ENCODE measurements at regions not wholly inside any gene's neighbourhood (a gene's known extent, or its start where the extent isn't known, plus 50 kb on each side); places are given as distances from the start of the nearest gene placed in this dataset.

DNA sequence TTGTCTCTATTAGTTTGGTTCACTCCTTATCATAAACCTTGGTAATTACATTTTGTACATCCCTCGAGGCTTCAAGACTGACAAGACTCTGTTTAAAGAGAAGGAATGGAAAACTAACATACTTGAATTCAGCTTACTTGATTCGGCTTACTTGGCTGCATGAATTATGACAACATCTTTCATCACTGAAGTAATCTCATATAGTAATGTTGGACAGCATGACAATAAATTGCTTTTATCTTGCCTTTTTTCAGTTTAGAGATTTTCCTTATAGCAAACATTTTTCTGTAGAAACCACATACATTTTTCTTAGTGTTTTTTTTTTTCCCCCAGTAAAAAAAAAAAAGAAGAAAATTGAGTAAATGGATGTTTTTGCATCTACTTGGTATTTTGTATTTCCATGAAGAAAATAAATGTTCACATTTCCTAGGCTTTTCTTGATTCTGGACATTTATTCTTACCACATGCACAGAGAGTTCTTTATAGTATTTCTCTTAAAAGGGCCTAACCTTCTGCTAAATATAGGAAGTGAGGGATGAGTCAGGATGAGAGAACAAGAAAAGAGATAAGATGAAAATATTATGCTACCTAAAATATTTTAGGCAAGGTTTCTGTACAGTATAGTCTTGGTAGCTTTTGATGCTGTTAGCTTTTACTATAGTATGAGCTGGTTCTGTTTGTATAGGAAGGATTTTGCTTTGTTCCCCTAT, 101.0 kb upstream of the HDGFL1 start:
- 76 to 78% methylated on average over 2 of the region's 2 CpGs for WGBS, 2 donors
- no peaks in the 10 kb centered on the region for H3K36me3 ChIP-seq
- TF ChIP-seq POLR2AphosphoS5 (IDR thresholded peaks at IDR 0.05): no peak
- TF ChIP-seq, protein P1, sequence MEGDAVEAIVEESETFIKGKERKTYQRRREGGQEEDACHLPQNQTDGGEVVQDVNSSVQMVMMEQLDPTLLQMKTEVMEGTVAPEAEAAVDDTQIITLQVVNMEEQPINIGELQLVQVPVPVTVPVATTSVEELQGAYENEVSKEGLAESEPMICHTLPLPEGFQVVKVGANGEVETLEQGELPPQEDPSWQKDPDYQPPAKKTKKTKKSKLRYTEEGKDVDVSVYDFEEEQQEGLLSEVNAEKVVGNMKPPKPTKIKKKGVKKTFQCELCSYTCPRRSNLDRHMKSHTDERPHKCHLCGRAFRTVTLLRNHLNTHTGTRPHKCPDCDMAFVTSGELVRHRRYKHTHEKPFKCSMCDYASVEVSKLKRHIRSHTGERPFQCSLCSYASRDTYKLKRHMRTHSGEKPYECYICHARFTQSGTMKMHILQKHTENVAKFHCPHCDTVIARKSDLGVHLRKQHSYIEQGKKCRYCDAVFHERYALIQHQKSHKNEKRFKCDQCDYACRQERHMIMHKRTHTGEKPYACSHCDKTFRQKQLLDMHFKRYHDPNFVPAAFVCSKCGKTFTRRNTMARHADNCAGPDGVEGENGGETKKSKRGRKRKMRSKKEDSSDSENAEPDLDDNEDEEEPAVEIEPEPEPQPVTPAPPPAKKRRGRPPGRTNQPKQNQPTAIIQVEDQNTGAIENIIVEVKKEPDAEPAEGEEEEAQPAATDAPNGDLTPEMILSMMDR (IDR thresholded peaks at IDR 0.05): no peak
- no peak for TF ChIP-seq EP300 (IDR thresholded peaks at IDR 0.05)
- no peak for TF ChIP-seq POLR2A (IDR thresholded peaks at IDR 0.05)

DNA sequence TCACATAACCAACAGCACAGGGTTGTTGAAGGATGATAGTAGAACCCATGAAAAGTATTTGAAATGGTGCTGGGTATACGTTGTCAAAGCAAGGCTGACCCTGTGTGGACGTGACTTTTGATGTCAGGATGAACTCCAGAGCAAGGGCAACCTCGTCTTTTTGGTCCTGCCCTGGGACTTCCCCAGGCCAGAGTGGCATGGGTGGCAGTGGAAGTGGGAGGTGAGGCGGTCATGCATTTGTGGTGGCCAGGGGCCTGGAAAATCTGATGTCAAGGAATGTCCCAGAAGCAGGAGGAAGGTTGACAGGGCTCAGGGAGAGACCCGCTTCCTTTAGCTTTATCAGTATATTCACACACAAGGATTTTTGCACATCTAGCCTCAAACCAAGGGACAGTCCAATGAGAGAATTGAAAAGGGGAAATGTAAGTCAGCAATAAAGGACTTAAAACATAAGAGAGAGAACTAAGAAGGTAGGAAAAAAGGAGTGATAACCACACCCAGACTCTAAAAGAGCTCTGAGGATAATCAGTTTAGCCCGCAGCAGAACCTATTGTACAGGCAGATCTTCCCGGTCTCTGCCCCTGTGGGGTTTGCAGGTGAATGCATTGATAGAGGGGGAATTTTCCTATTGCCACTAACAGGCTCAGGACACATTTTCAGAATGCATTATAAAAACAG, 98.8 kb upstream of the HDGFL1 start:
- peaks cover 0 to 19% (median 17%) of the 10 kb centered on the region in 4 donors for H3K4me1 ChIP-seq
- H3K36me3 ChIP-seq: no peaks in the 10 kb centered on the region
- no peak for TF ChIP-seq POLR2A (IDR thresholded peaks at IDR 0.05)
- no peak for TF ChIP-seq POLR2AphosphoS5 (IDR thresholded peaks at IDR 0.05)
- TF ChIP-seq, protein P1 (IDR thresholded peaks at IDR 0.05): no peak
- TF ChIP-seq EP300 (IDR thresholded peaks at IDR 0.05): no peak
- no peaks in the 10 kb centered on the region for H3K9me3 ChIP-seq
- H3K27me3 ChIP-seq: no peaks in the 10 kb centered on the region
- WGBS, 2 donors: 57 to 71% methylated on average over 7 of the region's 7 CpGs
- no peak overlapping the region for H3K4me3 ChIP-seq
- intact Hi-C loops (cut with DNase I): no loop called here
- DNase-seq: no peak
- peak overlapping the region in 3 of 4 donors; percentile 14 to 42 (median 29) for H3K27ac ChIP-seq

More for the DNA sequence above, 101.0 kb upstream of the HDGFL1 start:
- no peak overlapping the region for H3K27ac ChIP-seq
- no peaks in the 10 kb centered on the region for H3K27me3 ChIP-seq
- H3K4me1 ChIP-seq: peaks cover 0 to 19% (median 17%) of the 10 kb centered on the region in 4 donors
- no peaks in the 10 kb centered on the region for H3K9me3 ChIP-seq
- no peak for DNase-seq
- H3K4me3 ChIP-seq: no peak overlapping the region
- intact Hi-C loops (cut with DNase I): no loop called here

DNA sequence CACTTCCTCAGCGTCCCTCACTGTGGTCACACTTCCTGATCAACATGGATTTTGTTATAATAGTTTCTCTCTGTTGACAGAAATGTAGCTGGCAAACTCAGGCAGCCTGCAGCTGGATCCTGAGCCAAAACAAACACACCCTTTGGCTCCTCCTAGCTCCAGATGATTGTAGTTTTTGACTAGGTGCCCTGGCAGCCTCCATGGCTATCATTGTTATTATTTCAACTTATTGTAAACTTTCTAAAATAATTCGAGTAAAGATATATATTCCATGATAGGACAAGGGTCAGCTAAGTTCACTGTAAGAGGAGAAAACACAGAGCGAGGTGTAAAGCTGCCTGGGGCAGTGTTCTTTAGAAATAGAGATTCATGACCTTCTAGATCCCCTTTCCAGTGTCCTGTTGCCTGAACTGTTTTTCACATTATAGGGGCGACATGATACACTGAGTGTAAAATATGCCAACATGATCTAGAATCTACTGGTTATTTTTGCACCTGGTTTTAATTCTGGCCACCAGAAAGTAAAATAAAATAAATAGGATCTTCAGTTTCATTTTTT, 98.2 kb upstream of the HDGFL1 start:
- WGBS, 2 donors: 9 to 36% methylated on average over 4 of the region's 4 CpGs
- intact Hi-C loops (cut with DNase I): no loop called here
- H3K4me1 ChIP-seq: peaks cover 0 to 20% (median 19%) of the 10 kb centered on the region in 4 donors
- H3K36me3 ChIP-seq: no peaks in the 10 kb centered on the region
- no peak for DNase-seq
- no peaks in the 10 kb centered on the region for H3K27me3 ChIP-seq
- no peaks in the 10 kb centered on the region for H3K9me3 ChIP-seq
- H3K27ac ChIP-seq: peak overlapping the region in 2 of 4 donors; percentile 29 to 42
- H3K4me3 ChIP-seq: peak overlapping the region in 1 of 4 donors; percentile 16
- TF ChIP-seq POLR2A (IDR thresholded peaks at IDR 0.05) (no peak), EP300 (IDR thresholded peaks at IDR 0.05) (no peak), POLR2AphosphoS5 (IDR thresholded peaks at IDR 0.05) (no peak)
- TF ChIP-seq, protein P1 (IDR thresholded peaks at IDR 0.05): no peak

DNA sequence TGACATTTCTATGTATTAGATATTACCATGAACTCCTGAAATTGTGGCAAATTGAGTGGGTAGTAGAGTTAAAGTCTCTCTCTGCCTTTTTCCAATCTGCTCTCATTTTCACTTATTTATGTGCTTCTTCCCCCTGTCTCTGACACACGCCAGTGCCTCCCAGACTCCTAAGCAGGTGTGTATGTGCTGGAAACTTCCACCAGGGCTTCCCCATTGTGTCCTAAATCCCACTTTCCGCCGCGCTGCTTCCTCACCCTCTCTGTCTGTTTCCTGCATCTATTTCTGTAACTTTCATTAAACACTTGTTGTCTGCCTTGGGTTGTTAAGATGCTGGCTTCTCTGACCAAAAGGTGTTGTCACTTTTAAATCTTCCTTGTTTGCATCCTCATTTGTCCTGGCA, 97.6 kb upstream of the HDGFL1 start:
- intact Hi-C loops (cut with DNase I): no loop called here

More for the DNA sequence above, 97.6 kb upstream of the HDGFL1 start:
- no peaks in the 10 kb centered on the region for H3K9me3 ChIP-seq
- H3K27ac ChIP-seq: peak overlapping the region in 1 of 4 donors; percentile 42
- WGBS, 2 donors: 77 to 87% methylated on average over 4 of the region's 4 CpGs
- no peak for TF ChIP-seq POLR2A (IDR thresholded peaks at IDR 0.05)
- TF ChIP-seq POLR2AphosphoS5 (IDR thresholded peaks at IDR 0.05): no peak
- TF ChIP-seq EP300 (IDR thresholded peaks at IDR 0.05): no peak
- peak overlapping the region in 1 of 4 donors; percentile 16 for H3K4me3 ChIP-seq
- H3K36me3 ChIP-seq: no peaks in the 10 kb centered on the region
- peaks cover 0 to 25% (median 24%) of the 10 kb centered on the region in 4 donors for H3K4me1 ChIP-seq
- no peak for DNase-seq
- no peaks in the 10 kb centered on the region for H3K27me3 ChIP-seq

Measured in sigmoid colon (tissue), 6 donors.